Hepatocyte (in vitro differentiated cells): ENCODE measurements at regions not wholly inside any gene's neighbourhood (a gene's known extent, or its start where the extent isn't known, plus 50 kb on each side); places are given as distances from the start of the nearest gene placed in this dataset.

Experiments used
- DNase-seq: peaks from one replicate; pipeline ENCODE4 v3.0.0-alpha.2; 2016; ENCODE audit warnings: low spot score
- H2AFZ ChIP-seq: fragments of 200-600 bp; sonication (generic); 2 replicates; pipeline ENCODE4 v1.6.0; 2016; ENCODE audit warnings: antibody characterized with exemption, mild to moderate bottlenecking
- H3K27ac ChIP-seq: fragments of 200-600 bp; sonication (generic); 2 replicates; pipeline ENCODE4 v1.5.1; 2016; ENCODE audit warnings: mild to moderate bottlenecking
- H3K27me3 ChIP-seq: fragments of 200-600 bp; sonication (generic); 2 replicates; pipeline ENCODE4 v1.6.1; 2016
- H3K36me3 ChIP-seq: fragments of 200-600 bp; sonication (generic); replicated peaks from 2 replicates; pipeline ENCODE4 v1.5.1; 2016; ENCODE audit warnings: low read depth; ENCODE audit not compliant: insufficient read depth
- H3K4me1 ChIP-seq: fragments of 200-600 bp; sonication (generic); 2 replicates; pipeline ENCODE4 v1.5.1; 2016; ENCODE audit warnings: mild to moderate bottlenecking, moderate library complexity; ENCODE audit not compliant: insufficient read depth
- H3K4me2 ChIP-seq: fragments of 200-600 bp; sonication (generic); 2 replicates; pipeline ENCODE4 v1.6.0; 2016
- H3K4me3 ChIP-seq: fragments of 200-600 bp; sonication (generic); 2 replicates; pipeline ENCODE4 v1.5.1; 2016; ENCODE audit warnings: mild to moderate bottlenecking
- H3K79me2 ChIP-seq: fragments of 200-600 bp; sonication (generic); 2 replicates; pipeline ENCODE4 v1.6.0; 2017; ENCODE audit warnings: mild to moderate bottlenecking
- H3K9me2 ChIP-seq: fragments of 200-600 bp; sonication (generic); replicated peaks from 2 replicates; pipeline ENCODE4 v1.6.0; 2017; ENCODE audit warnings: mild to moderate bottlenecking; ENCODE audit not compliant: insufficient read depth
- H3K9me3 ChIP-seq: fragments of 200-600 bp; sonication (generic); 2 replicates; pipeline ENCODE4 v1.5.1; 2016; ENCODE audit warnings: low read depth, mild to moderate bottlenecking
- H4K20me1 ChIP-seq: fragments of 200-600 bp; sonication (generic); 2 replicates; pipeline ENCODE4 v1.6.0; 2016; ENCODE audit warnings: mild to moderate bottlenecking; ENCODE audit not compliant: insufficient read depth, poor library complexity, severe bottlenecking
- EZH2 ChIP-seq: fragments of 200-600 bp; sonication (generic); IDR thresholded peaks from 2 replicates; pipeline ENCODE4 v1.6.1; 2016; ENCODE audit warnings: antibody characterized with exemption, mild to moderate bottlenecking, borderline replicate concordance
- EZH2phosphoT487 ChIP-seq: fragments of 200-600 bp; sonication (generic); IDR thresholded peaks from one replicate; pipeline ENCODE4 v1.6.1; 2018; ENCODE audit warnings: antibody characterized with exemption, mild to moderate bottlenecking, low read depth, moderate library complexity; ENCODE audit not compliant: unreplicated experiment, severe bottlenecking
- WGBS: methylation state at CpG from one replicate; pipeline ENCODE4 v1.1.6; 2016; ENCODE audit warnings: low lambda C conversion rate; ENCODE audit errors: missing lambda C conversion rate; 5-methylcytosine and 5-hydroxymethylcytosine counted together
- TF ChIP-seq, protein P1 (sequence below): fragments of 200-600 bp; sonication (generic); IDR thresholded peaks from 2 replicates; pipeline ENCODE4 v1.5.1; 2016; ENCODE audit warnings: antibody characterized with exemption, mild to moderate bottlenecking; ENCODE audit not compliant: poor library complexity

DNA sequence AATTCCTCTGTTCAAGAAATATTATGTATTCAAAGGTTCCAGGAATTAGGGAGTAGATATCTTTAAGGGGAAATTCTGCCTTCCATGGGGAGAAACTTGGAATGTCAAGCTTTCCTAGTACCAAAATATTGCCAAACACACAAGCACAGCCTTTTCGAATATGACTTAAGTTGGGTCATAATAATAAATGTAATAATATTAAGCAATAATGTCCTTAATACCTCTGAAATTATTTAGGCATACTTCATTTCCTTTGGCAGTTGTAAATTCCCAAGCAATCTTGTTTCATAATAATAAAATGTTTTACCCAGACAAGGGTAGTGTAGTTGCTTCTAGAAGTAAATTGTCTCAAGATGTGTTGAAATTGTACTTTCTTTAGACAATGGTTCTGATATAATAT lies 630.3 kb upstream of the CDH18 start:
- H2AFZ ChIP-seq: no peak overlapping the region
- no peak overlapping the region for H3K4me2 ChIP-seq
- no peaks in the 10 kb centered on the region for H3K4me1 ChIP-seq
- H4K20me1 ChIP-seq: no peaks in the 10 kb centered on the region
- 87% methylated on average over 1 of the region's 1 CpG for WGBS
- no peak overlapping the region for H3K4me3 ChIP-seq
- TF ChIP-seq EZH2phosphoT487 (no peak), EZH2 (no peak)
- TF ChIP-seq, protein P1, sequence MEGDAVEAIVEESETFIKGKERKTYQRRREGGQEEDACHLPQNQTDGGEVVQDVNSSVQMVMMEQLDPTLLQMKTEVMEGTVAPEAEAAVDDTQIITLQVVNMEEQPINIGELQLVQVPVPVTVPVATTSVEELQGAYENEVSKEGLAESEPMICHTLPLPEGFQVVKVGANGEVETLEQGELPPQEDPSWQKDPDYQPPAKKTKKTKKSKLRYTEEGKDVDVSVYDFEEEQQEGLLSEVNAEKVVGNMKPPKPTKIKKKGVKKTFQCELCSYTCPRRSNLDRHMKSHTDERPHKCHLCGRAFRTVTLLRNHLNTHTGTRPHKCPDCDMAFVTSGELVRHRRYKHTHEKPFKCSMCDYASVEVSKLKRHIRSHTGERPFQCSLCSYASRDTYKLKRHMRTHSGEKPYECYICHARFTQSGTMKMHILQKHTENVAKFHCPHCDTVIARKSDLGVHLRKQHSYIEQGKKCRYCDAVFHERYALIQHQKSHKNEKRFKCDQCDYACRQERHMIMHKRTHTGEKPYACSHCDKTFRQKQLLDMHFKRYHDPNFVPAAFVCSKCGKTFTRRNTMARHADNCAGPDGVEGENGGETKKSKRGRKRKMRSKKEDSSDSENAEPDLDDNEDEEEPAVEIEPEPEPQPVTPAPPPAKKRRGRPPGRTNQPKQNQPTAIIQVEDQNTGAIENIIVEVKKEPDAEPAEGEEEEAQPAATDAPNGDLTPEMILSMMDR: no peak
- H3K36me3 ChIP-seq: no peaks in the 10 kb centered on the region
- no peaks in the 10 kb centered on the region for H3K27me3 ChIP-seq
- H3K9me3 ChIP-seq: no peaks in the 10 kb centered on the region
- no peaks in the 10 kb centered on the region for H3K9me2 ChIP-seq
- H3K27ac ChIP-seq: no peak overlapping the region
- no peak for DNase-seq
- H3K79me2 ChIP-seq: no peaks in the 10 kb centered on the region

DNA sequence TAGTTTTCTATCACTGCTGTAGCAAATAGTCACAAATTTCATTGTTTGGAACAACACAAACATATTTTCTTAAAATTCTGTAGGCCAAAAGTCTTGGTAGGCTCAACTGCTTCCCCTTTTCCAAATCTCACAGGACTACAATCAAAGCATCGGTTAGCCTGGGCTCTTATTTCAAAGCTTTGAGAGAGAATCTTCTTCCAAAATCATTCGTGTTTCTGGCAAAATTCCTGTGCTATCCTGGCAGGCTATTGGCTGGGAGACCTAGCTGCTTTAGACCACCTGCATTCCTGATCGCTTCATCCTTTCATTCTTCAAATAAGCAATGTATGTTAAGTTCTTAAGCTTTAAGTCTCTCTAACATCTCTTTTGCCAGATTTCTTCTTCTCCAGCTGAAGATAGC lies 629.8 kb upstream of the CDH18 start:
- H3K4me1 ChIP-seq: no peaks in the 10 kb centered on the region
- no peak overlapping the region for H3K27ac ChIP-seq
- no peaks in the 10 kb centered on the region for H3K36me3 ChIP-seq
- no peak overlapping the region for H3K4me3 ChIP-seq
- WGBS: 74% methylated on average over 3 of the region's 3 CpGs
- H3K4me2 ChIP-seq: no peak overlapping the region
- H2AFZ ChIP-seq: no peak overlapping the region
- TF ChIP-seq, protein P1: no peak
- TF ChIP-seq EZH2phosphoT487 (no peak), EZH2 (no peak)
- no peaks in the 10 kb centered on the region for H3K9me3 ChIP-seq
- DNase-seq: no peak
- H3K79me2 ChIP-seq: no peaks in the 10 kb centered on the region
- no peaks in the 10 kb centered on the region for H3K9me2 ChIP-seq
- H4K20me1 ChIP-seq: no peaks in the 10 kb centered on the region
- H3K27me3 ChIP-seq: no peaks in the 10 kb centered on the region

DNA sequence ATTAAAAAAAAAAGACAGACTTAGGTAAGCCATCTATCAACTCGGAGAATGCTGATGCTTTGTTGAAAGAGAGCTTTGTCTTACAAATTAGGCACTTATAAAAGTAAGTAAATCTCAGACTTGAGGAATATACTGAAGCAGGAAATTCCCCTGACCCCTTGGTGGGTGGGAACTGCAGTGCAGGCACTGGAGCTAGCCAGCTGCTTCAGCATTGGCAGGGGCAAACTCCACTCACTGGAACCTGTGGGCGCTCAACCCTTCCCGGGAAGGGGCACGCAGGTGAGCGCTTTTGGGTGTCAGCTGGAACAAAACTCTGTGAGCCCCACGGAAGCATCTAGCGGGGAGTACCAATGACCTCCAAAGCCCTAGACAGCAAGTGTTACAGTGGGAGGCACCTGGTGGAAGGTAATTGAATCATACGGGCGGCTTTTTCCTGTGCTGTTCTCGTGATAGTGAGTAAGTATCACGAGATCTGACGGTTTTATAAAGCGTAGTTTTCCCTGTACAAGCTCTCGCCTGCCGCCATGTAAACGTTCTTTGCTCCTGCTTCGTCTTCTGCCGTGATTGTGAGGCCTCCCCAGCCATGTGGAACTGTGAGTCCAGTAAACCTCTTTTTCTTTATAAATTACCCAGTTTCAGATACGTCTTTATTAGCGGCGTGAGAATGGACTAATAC lies 628.0 kb upstream of the CDH18 start:
- H3K4me3 ChIP-seq: no peak overlapping the region
- no peaks in the 10 kb centered on the region for H3K9me3 ChIP-seq
- H3K9me2 ChIP-seq: no peaks in the 10 kb centered on the region
- H3K36me3 ChIP-seq: no peaks in the 10 kb centered on the region
- H2AFZ ChIP-seq: no peak overlapping the region
- H3K4me1 ChIP-seq: no peaks in the 10 kb centered on the region
- no peak overlapping the region for H3K27ac ChIP-seq
- DNase-seq: no peak
- TF ChIP-seq, protein P1: no peak
- TF ChIP-seq EZH2phosphoT487 (no peak), EZH2 (no peak)
- H3K79me2 ChIP-seq: no peaks in the 10 kb centered on the region
- no peaks in the 10 kb centered on the region for H4K20me1 ChIP-seq
- 90% methylated on average over 21 of the region's 21 CpGs for WGBS
- no peaks in the 10 kb centered on the region for H3K27me3 ChIP-seq
- no peak overlapping the region for H3K4me2 ChIP-seq

DNA sequence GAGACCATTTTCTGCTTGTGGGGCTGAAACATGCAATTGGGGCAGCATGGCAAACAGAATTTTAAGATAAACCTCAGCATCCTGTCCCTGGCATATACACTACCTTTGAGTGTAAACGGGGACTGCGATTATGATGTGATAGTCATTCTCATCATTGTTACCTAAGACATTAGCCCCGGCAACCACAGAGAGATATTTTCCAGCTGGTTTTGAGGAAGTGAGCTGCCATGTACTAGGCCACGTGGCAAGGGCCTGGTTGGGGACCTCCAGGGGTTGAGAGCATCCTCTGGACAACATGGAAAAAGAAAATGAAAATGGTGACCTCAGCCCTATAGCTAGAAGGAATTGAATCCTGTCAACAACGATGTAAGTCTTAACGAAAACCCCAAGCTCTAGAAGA lies 623.6 kb upstream of the CDH18 start:
- DNase-seq: no peak
- Histone ChIP-seq H3K36me3 (no peaks in the 10 kb centered on the region), H4K20me1 (no peaks in the 10 kb centered on the region), H3K4me3 (no peak overlapping the region), H3K4me1 (no peaks in the 10 kb centered on the region), H3K4me2 (no peak overlapping the region), H3K27me3 (no peaks in the 10 kb centered on the region), H3K9me3 (no peaks in the 10 kb centered on the region), H3K9me2 (no peaks in the 10 kb centered on the region), H3K79me2 (no peaks in the 10 kb centered on the region), H3K27ac (no peak overlapping the region), H2AFZ (no peak overlapping the region)
- no peak for TF ChIP-seq EZH2phosphoT487
- 88% methylated on average over 6 of the region's 6 CpGs for WGBS
